AG10803 (cell line): ENCODE measurements at regions not wholly inside any gene's neighbourhood (a gene's known extent, or its start where the extent isn't known, plus 50 kb on each side); places are given as distances from the start of the nearest gene placed in this dataset.

Experiments used
- DNase-seq: peaks from one replicate; pipeline ENCODE4 v3.0.0; 2010; ENCODE audit warnings: low read depth
- H3K4me3 ChIP-seq: 2 replicates; pipeline ENCODE4 v1.5.1; 2011; ENCODE audit warnings: mild to moderate bottlenecking, low read length, control low read depth
- CTCF ChIP-seq: conservative IDR thresholded peaks from 2 replicates; pipeline ENCODE4 v1.5.1; 2011; ENCODE audit warnings: mild to moderate bottlenecking, low read length, control low read depth, inconsistent platforms

GRCh38 chr12:72836194-72836593 lies 564.0 kb downstream of the TRHDE start:
- no peak for TF ChIP-seq CTCF
- H3K4me3 ChIP-seq: no peak overlapping the region
- no peak for DNase-seq

- TF ChIP-seq CTCF: no peak
Observed at GRCh38 chr12:72839696-72840095, 567.5 kb downstream of the TRHDE start.

GRCh38 chr12:72863671-72864070 lies 591.5 kb downstream of the TRHDE start:
- TF ChIP-seq CTCF: no peak
- DNase-seq: no peak
- no peak overlapping the region for H3K4me3 ChIP-seq

More at GRCh38 chr12:72839696-72840095, 567.5 kb downstream of the TRHDE start:
- DNase-seq: no peak
- H3K4me3 ChIP-seq: no peak overlapping the region

GRCh38 chr12:72865921-72866320 lies 593.8 kb downstream of the TRHDE start:
- DNase-seq: no peak
- TF ChIP-seq CTCF: no peak
- no peak overlapping the region for H3K4me3 ChIP-seq

- TF ChIP-seq CTCF: no peak
- no peak for DNase-seq
- no peak overlapping the region for H3K4me3 ChIP-seq
Observed at GRCh38 chr12:72869024-72869423, 596.9 kb downstream of the TRHDE start.

- no peak for TF ChIP-seq CTCF
- H3K4me3 ChIP-seq: no peak overlapping the region
- no peak for DNase-seq
Observed at GRCh38 chr12:72872238-72872887, 600.2 kb downstream of the TRHDE start.

- DNase-seq: no peak
- H3K4me3 ChIP-seq: no peak overlapping the region
- no peak for TF ChIP-seq CTCF
Observed at GRCh38 chr12:72872996-72873395, 600.8 kb downstream of the TRHDE start.
